Activated T-cell treated with anti-CD3 and anti-CD28 coated beads, Interleukin-2, amount 50 U/mL, for 4 hours (primary cell): ENCODE measurements at regions not wholly inside any gene's neighbourhood (a gene's known extent, or its start where the extent isn't known, plus 50 kb on each side); places are given as distances from the start of the nearest gene placed in this dataset.
"Not testable (repeated sequence)": the region's sequence is repeated elsewhere in the genome, so short reads cannot be mapped to it uniquely, and the experiment has no call there.

Experiments used
- ATAC-seq, 2 donors: fragments of 200-7000 bp; cut with Tn5 transposase; one replicate each; pipeline ENCODE4 v1.10.0; 2021
- DNase-seq: peaks from one replicate; pipeline ENCODE4 v3.0.0-alpha.2; 2020
- H3K27me3 Mint-ChIP-seq: one replicate; pipeline ENCODE4 v1.8.0; 2021; ENCODE audit warnings: low read depth, mixed read lengths
- H3K36me3 Mint-ChIP-seq: one replicate; pipeline ENCODE4 v1.8.0; 2022; ENCODE audit warnings: mixed read lengths; ENCODE audit not compliant: insufficient read depth
- H3K4me1 Mint-ChIP-seq: one replicate; pipeline ENCODE4 v1.8.0; 2021; ENCODE audit warnings: low read depth, mixed read lengths
- H3K4me3 Mint-ChIP-seq: one replicate; pipeline ENCODE4 v1.8.0; 2021; ENCODE audit warnings: mild to moderate bottlenecking, moderate library complexity, mixed read lengths
- H3K9me3 Mint-ChIP-seq: one replicate; pipeline ENCODE4 v1.8.0; 2021; ENCODE audit warnings: mixed read lengths

DNA sequence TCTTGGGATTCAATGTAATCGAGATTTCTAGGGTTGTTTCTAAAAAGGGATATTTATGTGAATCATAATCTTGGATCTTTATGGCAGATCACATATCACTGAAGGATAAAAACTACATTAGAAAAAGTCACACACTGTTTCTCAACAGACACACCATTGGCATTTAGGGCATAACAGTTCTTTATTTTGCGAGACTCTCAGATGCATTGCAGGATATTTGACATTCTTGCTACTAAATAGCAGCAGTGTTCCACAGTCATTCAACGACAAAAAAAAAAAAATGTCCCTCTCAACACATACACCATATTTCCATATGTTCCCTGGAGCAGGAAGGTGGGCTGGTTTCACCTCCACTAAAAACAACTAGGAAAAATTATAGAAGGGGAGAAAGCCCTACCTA lies 243.4 kb upstream of the PCDH18 start:
- H3K36me3 Mint-ChIP-seq = no peaks in the 10 kb centered on the region
- DNase-seq (no peak), ATAC-seq (no peak)
- H3K9me3 Mint-ChIP-seq = peaks cover 6% of the 10 kb centered on the region
- H3K4me1 Mint-ChIP-seq = no peaks in the 10 kb centered on the region
- H3K4me3 Mint-ChIP-seq = no peak overlapping the region
- H3K27me3 Mint-ChIP-seq = no peaks in the 10 kb centered on the region

DNA sequence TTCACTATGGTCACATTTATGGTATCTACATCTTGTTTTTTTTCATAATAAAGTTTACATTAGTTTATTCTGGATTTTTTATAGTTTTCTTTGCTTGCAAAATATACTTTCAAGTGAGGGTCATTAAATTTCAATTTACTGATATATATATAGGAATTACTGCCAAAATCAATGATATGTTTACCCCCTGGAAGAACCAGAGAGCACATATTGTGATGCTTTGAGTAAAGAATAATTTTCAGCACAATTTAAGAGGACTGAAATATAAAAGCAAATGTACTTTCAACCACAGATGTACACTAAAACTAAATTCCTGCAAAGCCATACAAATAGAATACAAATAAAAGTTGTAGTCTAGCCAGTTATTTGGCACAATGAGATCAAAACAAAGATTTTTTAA lies 242.2 kb upstream of the PCDH18 start:
- Mint-ChIP-seq H3K4me1 (no peaks in the 10 kb centered on the region), H3K27me3 (no peaks in the 10 kb centered on the region), H3K9me3 (peaks cover 10% of the 10 kb centered on the region), H3K4me3 (no peak overlapping the region), H3K36me3 (no peaks in the 10 kb centered on the region)
- no peak for DNase-seq
- no peak for ATAC-seq

DNA sequence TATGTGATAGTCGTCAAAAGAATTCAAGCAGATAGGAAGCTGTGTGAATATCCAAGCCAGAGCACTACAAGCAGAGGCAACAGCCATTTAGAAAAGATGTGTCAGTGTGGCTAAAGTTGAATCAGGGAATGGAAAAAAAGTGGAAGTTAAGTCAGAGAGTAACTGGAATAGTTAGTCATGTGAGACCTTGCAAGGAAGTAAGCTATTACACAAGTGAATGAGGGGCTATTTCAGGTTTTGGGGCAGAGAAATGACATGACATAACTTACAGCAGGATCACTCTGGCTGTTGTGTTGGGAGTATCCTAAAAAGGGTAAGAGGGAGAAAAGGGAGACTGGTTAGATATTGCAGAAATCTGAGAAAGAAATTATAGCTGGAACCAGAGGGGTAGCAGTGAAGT lies 236.6 kb upstream of the PCDH18 start:
- Mint-ChIP-seq H3K9me3 (peaks cover 11% of the 10 kb centered on the region), H3K36me3 (no peaks in the 10 kb centered on the region), H3K4me3 (no peak overlapping the region), H3K27me3 (no peaks in the 10 kb centered on the region), H3K4me1 (no peaks in the 10 kb centered on the region)
- no peak for ATAC-seq
- DNase-seq = no peak

DNA sequence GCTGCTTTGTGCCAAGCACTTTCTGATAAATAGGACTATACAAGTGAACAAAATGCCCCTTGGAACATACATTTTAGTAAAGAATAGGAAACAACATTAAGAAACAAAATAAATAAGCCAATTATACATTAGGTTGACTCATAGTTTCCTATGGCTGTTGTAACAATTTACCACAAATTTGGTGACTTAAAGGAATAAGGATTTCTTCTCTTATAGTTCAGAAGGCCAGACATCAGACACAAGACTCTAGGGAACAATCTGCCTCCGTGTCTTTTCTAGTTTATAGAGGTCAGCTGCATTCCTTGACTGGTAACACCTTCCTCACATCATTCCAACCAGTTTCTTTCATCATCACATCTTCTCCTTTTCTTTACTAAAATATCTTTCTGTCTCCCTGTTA lies 235.9 kb upstream of the PCDH18 start:
- H3K9me3 Mint-ChIP-seq = peaks cover 11% of the 10 kb centered on the region
- H3K27me3 Mint-ChIP-seq = no peaks in the 10 kb centered on the region
- no peak for ATAC-seq
- H3K4me1 Mint-ChIP-seq = no peaks in the 10 kb centered on the region
- no peak overlapping the region for H3K4me3 Mint-ChIP-seq
- no peaks in the 10 kb centered on the region for H3K36me3 Mint-ChIP-seq
- no peak for DNase-seq

DNA sequence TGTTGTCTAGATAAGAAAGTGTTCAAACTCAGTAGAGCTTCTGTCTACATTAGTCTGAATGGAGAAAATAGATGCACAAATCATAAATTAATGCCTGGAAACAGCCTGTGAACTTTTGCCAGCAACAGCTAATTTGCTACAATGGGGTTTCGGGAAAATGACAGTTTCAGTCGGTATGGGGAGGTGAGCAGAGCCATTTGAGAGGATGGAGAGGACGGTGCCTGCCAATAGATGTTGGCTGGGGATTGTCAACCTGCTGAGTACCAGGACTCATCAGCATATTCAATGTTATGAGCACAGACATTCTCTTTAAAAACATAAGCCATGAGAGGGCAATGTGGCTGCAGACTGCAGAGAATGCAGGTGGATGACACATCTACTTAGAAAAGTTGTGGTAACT lies 230.3 kb upstream of the PCDH18 start:
- no peaks in the 10 kb centered on the region for H3K4me1 Mint-ChIP-seq
- H3K27me3 Mint-ChIP-seq = no peaks in the 10 kb centered on the region
- peaks cover 5% of the 10 kb centered on the region for H3K9me3 Mint-ChIP-seq
- no peak for ATAC-seq
- no peak overlapping the region for H3K4me3 Mint-ChIP-seq
- DNase-seq = no peak
- H3K36me3 Mint-ChIP-seq = no peaks in the 10 kb centered on the region

DNA sequence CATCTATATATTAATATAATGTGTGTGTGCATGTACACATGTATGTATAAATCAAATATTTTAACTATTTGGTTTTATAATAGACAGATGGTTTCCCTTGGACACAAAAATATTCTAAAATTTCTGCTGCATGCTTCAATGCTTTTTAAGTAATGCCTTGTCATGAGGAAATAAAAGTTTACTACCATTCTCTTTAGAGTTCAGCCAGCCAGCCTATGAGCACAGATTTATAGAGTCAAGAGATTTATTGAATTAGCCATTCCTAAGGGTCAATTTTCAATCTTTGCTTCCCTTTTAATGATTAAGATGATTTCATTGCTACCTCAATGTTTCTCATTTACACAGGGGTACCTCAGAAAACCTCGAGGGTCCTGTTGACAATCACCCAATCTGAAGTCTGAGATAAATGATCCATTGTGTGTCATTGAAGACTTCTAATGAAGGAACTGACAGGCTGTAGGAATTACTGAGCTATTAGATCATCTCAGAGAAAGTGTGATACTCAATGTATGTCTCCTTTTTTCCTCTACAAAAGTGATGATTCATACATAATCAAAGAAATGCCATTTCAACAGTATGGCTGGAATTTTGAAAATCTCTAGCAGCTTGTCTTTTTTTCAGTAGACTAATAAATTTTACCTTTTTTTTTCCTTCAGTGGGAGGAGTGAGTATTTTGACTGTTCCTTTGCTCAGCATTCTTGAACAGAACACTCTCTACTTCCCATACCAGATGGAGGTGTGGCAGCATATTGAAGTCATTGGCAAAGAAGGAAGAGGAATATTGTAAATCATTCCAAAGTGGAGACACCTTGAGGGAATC lies 222.6 kb upstream of the PCDH18 start:
- peaks cover 8% of the 10 kb centered on the region for H3K9me3 Mint-ChIP-seq
- DNase-seq (no peak), ATAC-seq (no peak)
- H3K4me3 Mint-ChIP-seq = no peak overlapping the region
- no peaks in the 10 kb centered on the region for H3K27me3 Mint-ChIP-seq
- H3K4me1 Mint-ChIP-seq = no peaks in the 10 kb centered on the region
- H3K36me3 Mint-ChIP-seq = no peaks in the 10 kb centered on the region

DNA sequence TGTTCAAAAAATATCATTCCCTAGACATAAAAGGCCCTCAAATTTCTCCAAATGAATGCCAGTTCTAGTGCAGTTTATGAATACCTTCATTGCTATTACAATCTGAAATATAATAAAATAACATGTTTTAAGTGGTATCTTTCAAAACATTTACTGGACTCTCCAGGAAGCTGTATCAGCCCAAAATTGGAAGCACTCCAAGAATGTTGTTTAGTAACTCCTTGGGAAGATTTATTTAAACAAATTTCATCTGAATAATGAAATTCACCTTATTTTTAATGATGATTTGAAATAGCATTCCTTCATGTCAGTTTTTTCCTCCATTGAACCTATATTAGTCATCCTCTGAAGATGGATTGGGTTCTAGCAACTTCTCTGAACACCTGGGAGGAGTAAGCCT lies 217.2 kb upstream of the PCDH18 start:
- no peak overlapping the region for H3K4me3 Mint-ChIP-seq
- no peak for DNase-seq
- no peak for ATAC-seq
- H3K9me3 Mint-ChIP-seq = peaks cover 8% of the 10 kb centered on the region
- H3K4me1 Mint-ChIP-seq = no peaks in the 10 kb centered on the region
- no peaks in the 10 kb centered on the region for H3K36me3 Mint-ChIP-seq
- no peaks in the 10 kb centered on the region for H3K27me3 Mint-ChIP-seq

DNA sequence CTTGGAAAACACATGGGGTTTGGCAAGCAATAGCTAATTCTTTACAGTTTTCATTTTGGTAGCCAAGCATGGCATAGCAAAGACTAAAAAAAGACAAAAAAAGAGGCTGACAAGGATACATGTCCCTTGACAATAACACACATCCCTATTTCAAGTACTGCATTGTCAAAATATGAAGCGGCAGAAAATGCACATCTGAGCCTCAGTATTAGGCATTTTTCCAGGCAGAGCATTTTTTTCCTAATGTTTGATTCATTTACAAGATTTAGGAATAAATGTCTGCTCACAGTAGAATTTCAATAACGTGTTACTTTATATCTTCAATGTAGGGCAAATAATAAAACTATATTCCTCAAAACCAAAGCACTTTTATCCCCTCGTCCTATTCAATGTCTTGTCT lies 216.3 kb upstream of the PCDH18 start:
- no peak for DNase-seq

DNA sequence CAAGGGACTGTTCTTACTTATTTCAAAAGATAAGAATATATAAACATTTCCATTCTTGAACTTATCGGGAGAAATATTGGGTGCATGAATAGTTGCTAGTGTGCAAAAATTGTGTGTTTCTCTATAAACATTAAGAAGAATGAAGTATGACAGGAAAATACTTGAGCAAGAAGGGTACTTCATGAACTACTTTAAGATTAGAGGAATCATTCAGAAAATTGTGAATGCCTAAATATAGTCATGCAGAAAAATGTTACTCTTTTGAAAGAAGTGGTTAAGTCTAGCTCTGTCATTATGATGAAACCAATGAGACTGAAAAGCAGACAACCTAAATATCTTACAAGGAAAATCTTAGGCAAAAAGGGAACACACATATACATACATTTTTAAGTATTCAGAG lies 207.8 kb upstream of the PCDH18 start:
- no peak for DNase-seq
- Mint-ChIP-seq H3K27me3 (no peaks in the 10 kb centered on the region), H3K9me3 (no peaks in the 10 kb centered on the region), H3K4me1 (no peaks in the 10 kb centered on the region), H3K36me3 (no peaks in the 10 kb centered on the region), H3K4me3 (no peak overlapping the region)
- no peak for ATAC-seq

More for the DNA sequence above, 216.3 kb upstream of the PCDH18 start:
- Mint-ChIP-seq H3K36me3 (no peaks in the 10 kb centered on the region), H3K27me3 (no peaks in the 10 kb centered on the region), H3K4me1 (no peaks in the 10 kb centered on the region), H3K9me3 (peaks cover 8% of the 10 kb centered on the region), H3K4me3 (no peak overlapping the region)
- ATAC-seq = no peak

DNA sequence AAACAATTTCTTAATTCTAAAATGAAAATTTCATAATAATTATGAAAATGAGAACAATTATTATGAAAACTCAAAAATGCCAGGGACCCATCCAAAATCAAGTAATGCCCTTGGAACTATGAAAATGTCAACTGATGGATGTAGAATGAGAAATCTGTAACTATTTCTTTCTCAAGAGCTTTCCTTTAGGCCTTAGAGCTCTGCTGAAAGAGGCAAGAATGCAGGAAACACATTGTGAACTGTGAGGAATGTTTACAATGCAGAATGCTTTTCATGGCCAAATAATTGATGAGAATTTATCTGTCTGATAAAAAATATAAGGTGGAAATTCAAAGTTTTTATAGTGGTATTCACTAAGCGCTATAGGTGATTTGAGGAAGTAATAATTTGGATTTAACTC lies 207.1 kb upstream of the PCDH18 start:
- DNase-seq (no peak), ATAC-seq (no peak)
- peaks cover 3% of the 10 kb centered on the region for H3K9me3 Mint-ChIP-seq
- H3K27me3 Mint-ChIP-seq = no peaks in the 10 kb centered on the region
- H3K4me3 Mint-ChIP-seq = no peak overlapping the region
- H3K4me1 Mint-ChIP-seq = no peaks in the 10 kb centered on the region
- no peaks in the 10 kb centered on the region for H3K36me3 Mint-ChIP-seq

DNA sequence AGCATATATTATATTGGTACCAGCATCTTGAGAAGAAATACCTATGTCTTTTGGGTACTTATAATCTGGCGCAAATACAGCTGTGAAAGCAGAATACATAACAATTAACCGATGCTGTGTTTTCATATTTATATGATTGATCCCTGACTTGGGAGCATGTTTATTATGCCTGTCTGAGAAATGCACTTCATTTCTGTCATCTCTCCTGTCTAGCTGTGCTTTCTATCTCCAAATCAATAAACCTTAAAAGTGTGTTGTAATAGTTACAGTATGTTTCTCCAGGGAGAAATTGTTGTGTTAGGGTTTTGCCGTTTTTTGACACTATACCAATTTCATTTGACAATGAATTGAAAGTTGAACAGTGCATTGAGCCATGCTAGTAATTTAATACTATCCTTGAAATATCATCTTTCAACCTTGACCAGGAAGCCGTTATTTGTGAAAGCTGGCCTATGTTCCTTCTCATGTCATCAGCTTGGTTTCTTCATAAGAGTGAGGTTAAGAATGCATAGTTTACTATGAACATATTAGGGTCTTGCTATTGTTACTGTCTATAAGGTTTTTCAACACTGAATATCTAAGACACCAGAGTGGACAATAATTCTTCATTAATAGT lies 206.2 kb upstream of the PCDH18 start:
- H3K9me3 Mint-ChIP-seq = peaks cover 3% of the 10 kb centered on the region
- DNase-seq (no peak), ATAC-seq (no peak)
- no peaks in the 10 kb centered on the region for H3K36me3 Mint-ChIP-seq
- H3K27me3 Mint-ChIP-seq = no peaks in the 10 kb centered on the region
- H3K4me3 Mint-ChIP-seq = no peak overlapping the region
- no peaks in the 10 kb centered on the region for H3K4me1 Mint-ChIP-seq

DNA sequence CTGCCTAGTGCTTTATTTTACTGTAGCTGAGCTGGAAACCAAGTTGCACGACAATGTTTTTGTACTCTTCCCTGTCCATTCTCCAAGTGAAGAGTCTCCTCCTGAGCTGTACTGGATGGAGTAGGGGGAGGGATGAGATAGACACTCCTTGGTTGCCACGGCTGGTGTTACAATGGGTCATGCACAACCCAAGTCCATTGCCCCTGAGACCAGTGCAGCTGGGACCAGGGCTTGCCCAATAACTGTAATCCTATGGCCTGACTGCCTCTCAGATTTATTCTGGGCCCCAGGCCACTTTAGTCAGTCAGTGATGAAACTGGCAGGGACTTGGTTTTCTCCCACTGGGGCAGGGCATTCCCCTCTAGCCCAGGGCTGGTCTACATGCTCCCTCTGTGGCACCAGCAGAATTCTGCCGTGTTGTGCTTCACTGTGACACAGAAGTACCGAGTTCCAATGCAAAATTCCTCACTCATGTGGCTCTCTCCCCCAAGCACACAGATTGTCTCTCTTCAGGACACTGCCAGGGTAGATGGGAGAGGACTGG lies 203.3 kb upstream of the PCDH18 start:
- no peak for ATAC-seq
- Mint-ChIP-seq H3K36me3 (no peaks in the 10 kb centered on the region), H3K4me3 (no peak overlapping the region), H3K4me1 (no peaks in the 10 kb centered on the region), H3K9me3 (peaks cover 13% of the 10 kb centered on the region), H3K27me3 (no peaks in the 10 kb centered on the region)
- no peak for DNase-seq

DNA sequence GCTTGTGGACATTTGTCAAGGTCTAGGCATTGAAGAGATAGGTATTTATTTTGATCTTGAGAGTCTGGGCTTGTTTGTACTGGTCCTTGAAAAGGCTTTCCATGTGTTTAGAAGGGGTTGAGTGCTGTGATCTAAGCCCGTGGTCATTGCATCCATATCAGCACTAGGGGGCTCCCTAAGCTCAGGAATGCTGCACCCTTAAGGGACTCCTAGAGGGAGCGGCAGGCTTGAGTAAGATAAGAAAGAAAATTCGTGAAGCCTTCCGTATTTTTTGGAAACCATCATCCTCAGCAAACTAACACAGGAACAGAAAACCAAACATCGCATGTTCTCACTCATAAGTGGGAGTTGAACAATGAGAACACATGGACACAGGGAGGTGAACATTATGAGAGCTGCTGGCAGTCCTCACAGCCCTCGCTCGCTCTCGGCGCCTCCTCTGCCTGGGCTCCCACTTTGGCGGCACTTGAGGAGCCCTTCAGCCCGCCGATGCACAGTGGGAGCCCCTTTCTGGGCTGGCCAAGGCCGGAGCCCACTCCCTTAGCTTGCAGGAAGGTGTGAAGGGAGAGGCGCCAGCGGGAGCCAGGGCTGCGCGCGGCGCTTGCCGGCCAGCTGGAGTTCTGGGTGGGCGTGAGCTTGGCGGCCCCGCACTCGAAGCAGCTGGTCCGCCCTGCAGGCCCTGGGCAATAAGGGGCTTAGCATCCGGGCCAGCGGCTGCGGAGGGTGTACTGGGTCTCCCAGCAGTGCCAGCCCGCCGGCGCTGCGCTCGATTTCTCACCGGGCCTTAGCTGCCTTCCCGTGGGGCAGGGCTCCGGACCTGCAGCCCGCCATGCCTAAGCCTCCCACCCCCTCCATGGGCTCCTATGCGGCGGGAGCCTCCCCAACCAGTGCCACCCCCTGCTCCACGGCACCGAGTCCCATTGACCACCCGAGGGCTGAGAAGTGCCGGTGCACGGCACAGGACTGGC lies 201.2 kb upstream of the PCDH18 start:
- H3K36me3 Mint-ChIP-seq, DNase-seq, H3K4me1 Mint-ChIP-seq, H3K4me3 Mint-ChIP-seq, H3K27me3 Mint-ChIP-seq, ATAC-seq: not testable (repeated sequence)
- H3K9me3 Mint-ChIP-seq = peaks cover 13% of the 10 kb centered on the region

DNA sequence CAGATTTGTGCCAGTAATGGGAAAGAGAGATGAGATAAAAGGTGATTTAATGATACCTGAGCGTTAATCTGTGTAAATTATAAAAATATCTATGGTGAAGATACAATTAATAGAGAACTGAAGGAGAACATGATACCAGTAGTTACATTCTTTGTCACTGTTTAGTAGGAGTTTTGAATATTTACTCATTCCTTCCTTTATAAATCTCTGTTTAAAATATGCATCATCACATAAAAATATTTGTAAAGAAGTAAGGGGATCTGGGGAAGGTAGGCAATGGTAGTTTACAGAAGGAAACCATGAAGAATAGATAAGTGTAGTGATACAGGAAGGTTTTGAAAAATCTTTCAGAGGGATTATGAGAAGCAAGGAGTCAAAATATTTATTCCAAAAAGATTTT lies 190.6 kb upstream of the PCDH18 start:
- Mint-ChIP-seq H3K36me3 (no peaks in the 10 kb centered on the region), H3K27me3 (no peaks in the 10 kb centered on the region), H3K4me1 (no peaks in the 10 kb centered on the region), H3K9me3 (peaks cover 6% of the 10 kb centered on the region), H3K4me3 (no peak overlapping the region)
- DNase-seq (no peak), ATAC-seq (no peak)
